Right atrium auricular region (tissue), 2 donors: ENCODE measurements at regions not wholly inside any gene's neighbourhood (a gene's known extent, or its start where the extent isn't known, plus 50 kb on each side); places are given as distances from the start of the nearest gene placed in this dataset.

Experiments
- DNase-seq: peaks from one replicate; pipeline ENCODE4 v3.0.0-alpha.2; 2019; ENCODE audit warnings: low spot score
- H3K27ac ChIP-seq, 2 donors: fragments of 200-600 bp; sonication (generic); 1 replicate in 1 of 2; 2 replicates in 1 of 2; pipeline ENCODE4 v1.5.1; 2016 to 2019
- H3K27me3 ChIP-seq, 2 donors: fragments of 200-600 bp; sonication (generic); one replicate each; pipeline versions ENCODE4 v1.5.1 to v1.6.0; 2017 to 2019
- H3K36me3 ChIP-seq: fragments of 200-600 bp; sonication (generic); one replicate; pipeline ENCODE4 v1.5.1; 2016
- H3K4me1 ChIP-seq, 2 donors: fragments of 200-600 bp; sonication (generic); one replicate each; pipeline versions ENCODE4 v1.5.1 to v1.6.0; 2017 to 2019
- H3K4me3 ChIP-seq, 2 donors: fragments of 200-600 bp; sonication (generic); 1 replicate in 1 of 2; 2 replicates in 1 of 2; pipeline ENCODE4 v1.5.1; 2017 to 2019; ENCODE audit warnings: mild to moderate bottlenecking in 1 of 2, moderate library complexity in 1 of 2
- H3K9me3 ChIP-seq, 2 donors: fragments of 200-600 bp; sonication (generic); one replicate each; pipeline ENCODE4 v1.5.1; 2019
- TF ChIP-seq, protein P1 (sequence below), 2 donors: fragments of 200-600 bp; sonication (generic); IDR thresholded peaks; one replicate each; pipeline ENCODE4 v1.5.1; 2019; ENCODE audit warnings: antibody characterized with exemption in 2 of 2

DNA sequence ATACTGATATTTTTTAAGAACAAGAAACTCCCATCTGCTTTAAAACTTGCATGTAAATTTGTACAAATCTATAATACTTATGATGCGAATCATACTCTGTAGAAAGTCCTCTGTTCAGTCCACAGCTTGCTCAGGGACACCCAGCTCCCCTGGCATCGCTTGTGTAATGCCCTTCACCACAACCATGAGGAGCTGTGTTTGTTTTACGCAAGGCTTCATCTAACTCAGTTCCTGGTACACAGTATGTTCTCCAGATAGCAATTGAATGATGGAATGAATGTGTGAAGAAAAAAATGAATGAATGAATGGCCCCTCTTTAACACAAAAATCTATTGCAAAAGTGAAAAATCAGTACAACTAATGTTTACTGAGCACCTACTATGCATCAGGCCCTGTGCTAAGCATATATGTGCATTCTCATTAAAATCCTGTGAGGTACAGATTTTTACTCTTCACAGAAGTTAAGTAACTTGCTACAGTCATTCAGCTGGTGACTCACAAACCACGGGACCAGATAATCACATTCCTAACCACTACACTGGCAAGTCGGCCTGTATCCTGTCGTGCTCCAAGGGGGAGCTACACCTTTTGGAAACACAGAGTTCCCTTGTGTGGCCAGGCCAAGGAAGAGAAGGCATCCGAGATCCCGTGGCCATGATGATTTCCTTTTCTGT is 58.7 kb upstream of the KDR start:
- no peak for DNase-seq
- Histone ChIP-seq H3K4me3 (no peak overlapping the region), H3K4me1 (peaks cover 0 to 28% of the 10 kb centered on the region in 2 donors), H3K36me3 (no peaks in the 10 kb centered on the region), H3K9me3 (no peaks in the 10 kb centered on the region), H3K27ac (no peak overlapping the region), H3K27me3 (no peaks in the 10 kb centered on the region)
- TF ChIP-seq, protein P1, sequence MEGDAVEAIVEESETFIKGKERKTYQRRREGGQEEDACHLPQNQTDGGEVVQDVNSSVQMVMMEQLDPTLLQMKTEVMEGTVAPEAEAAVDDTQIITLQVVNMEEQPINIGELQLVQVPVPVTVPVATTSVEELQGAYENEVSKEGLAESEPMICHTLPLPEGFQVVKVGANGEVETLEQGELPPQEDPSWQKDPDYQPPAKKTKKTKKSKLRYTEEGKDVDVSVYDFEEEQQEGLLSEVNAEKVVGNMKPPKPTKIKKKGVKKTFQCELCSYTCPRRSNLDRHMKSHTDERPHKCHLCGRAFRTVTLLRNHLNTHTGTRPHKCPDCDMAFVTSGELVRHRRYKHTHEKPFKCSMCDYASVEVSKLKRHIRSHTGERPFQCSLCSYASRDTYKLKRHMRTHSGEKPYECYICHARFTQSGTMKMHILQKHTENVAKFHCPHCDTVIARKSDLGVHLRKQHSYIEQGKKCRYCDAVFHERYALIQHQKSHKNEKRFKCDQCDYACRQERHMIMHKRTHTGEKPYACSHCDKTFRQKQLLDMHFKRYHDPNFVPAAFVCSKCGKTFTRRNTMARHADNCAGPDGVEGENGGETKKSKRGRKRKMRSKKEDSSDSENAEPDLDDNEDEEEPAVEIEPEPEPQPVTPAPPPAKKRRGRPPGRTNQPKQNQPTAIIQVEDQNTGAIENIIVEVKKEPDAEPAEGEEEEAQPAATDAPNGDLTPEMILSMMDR (IDR thresholded peaks at IDR 0.05) = no peak

DNA sequence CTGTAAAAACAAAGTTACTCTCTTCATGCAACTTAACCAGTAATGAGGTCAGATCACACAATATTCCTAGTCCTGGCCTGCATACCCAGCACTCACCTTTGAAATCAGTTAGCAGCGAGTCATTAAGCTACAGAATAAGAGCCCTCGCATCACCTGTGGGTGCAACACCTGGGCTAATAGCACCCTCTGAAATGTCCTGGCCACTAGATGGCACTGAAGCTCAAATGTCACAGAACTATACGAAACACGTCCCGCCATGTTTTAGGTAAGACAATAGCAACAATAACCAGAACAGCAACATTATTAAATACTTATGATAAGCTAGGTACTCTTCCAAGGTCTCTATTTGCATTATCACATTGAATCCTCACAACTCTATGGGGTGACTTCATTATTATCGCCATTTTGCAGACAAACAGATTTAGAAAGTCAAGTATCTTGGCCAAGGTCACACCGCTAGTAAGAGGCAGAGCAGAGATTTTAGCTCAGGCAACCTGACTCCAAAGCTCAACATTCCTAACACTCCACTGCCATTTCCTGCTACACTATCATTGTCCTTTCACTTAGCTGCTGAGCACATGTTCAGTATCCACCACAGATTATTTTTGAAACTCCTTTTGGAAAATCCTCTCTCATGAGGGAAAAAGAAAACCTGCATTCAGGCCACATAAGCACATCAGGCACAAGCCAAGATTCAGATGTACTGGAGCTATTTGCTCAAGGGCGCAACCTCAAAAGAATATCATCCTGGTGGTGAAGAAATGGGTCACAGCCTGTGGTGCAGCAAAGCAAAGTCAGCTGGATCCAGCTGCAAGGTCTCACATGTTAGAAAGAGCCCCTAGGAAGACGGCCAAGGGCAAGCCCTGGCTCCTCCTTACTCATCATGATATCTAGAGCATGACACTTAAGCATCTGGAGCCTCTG is 59.5 kb upstream of the KDR start:
- no peaks in the 10 kb centered on the region for H3K9me3 ChIP-seq
- TF ChIP-seq, protein P1 (IDR thresholded peaks at IDR 0.05) = peak in 1 of 2 donors; percentile 25
- peak overlapping the region; percentile 8 to 25 for H3K27ac ChIP-seq
- DNase-seq = no peak
- no peaks in the 10 kb centered on the region for H3K36me3 ChIP-seq
- H3K27me3 ChIP-seq = no peaks in the 10 kb centered on the region
- H3K4me3 ChIP-seq = no peak overlapping the region
- peaks cover 0 to 28% of the 10 kb centered on the region in 2 donors for H3K4me1 ChIP-seq

DNA sequence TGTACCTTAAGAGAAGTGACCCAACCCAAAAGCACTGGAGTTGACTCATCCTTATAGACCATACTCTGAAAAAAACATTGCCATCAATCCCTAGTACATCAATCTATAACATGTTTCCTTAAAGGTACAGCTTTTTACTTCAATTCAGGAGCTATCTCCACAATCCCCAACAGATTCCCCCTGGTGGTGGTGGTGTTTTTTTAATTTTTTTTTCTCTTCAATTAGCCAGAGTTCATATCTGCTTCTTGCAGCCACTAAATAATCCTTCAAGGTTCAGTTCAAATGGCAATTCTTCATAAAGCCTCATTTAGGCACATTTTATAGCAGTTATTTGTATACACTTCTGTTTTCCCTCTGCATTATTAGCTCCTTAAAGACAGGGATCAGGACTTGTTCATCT is 60.7 kb upstream of the KDR start:
- H3K36me3 ChIP-seq = no peaks in the 10 kb centered on the region
- peaks cover 0 to 28% of the 10 kb centered on the region in 2 donors for H3K4me1 ChIP-seq
- DNase-seq = no peak
- H3K27ac ChIP-seq = no peak overlapping the region
- no peaks in the 10 kb centered on the region for H3K27me3 ChIP-seq
- TF ChIP-seq, protein P1 (IDR thresholded peaks at IDR 0.05) = peak in 1 of 2 donors; percentile 31
- H3K4me3 ChIP-seq = no peak overlapping the region
- peaks cover 0 to 6% of the 10 kb centered on the region in 2 donors for H3K9me3 ChIP-seq

DNA sequence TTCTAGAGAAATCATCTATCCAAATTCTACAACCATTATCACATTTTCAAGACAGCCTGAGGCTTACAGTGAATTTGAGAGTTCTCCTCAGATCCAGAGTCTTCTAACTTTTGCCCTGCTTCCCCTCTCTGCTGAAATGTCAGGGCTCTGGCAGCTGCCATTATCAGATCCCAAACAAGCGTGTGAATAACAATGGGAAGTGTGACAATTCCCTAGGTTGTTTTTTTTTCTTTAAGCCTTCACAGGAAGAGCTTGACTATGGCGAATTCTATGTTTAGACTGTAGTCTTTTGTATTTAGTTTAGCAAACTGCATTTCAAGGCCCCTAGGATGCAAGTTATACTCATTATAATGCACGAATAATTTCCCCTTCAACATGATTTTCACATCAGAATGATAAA is 61.3 kb upstream of the KDR start:
- Histone ChIP-seq H3K36me3 (no peaks in the 10 kb centered on the region), H3K4me3 (no peak overlapping the region), H3K9me3 (peaks cover 0 to 12% of the 10 kb centered on the region in 2 donors), H3K27ac (no peak overlapping the region), H3K27me3 (no peaks in the 10 kb centered on the region), H3K4me1 (peaks cover 0 to 28% of the 10 kb centered on the region in 2 donors)
- DNase-seq = no peak
- TF ChIP-seq, protein P1 (IDR thresholded peaks at IDR 0.05) = no peak

DNA sequence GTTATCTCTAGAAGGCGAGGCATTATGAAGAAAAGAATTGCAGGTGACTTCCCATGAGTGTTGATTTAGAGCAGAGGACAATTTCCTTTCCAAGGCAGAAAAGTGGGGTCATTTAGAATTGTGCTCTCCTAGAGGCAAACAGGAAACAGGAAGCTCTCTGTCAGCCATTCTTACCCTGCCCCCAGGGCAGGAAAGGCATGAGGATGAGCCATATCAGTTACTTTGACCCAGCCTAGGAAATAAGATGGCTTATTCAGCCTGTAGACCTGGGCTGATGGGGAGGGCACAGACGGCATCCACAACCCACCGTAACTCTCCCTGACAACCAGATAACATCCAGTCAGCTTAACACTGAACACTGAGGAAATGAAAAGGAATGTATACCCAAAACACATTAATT is 88.8 kb upstream of the KDR start:
- Histone ChIP-seq H3K4me1 (no peaks in the 10 kb centered on the region), H3K9me3 (no peaks in the 10 kb centered on the region), H3K36me3 (no peaks in the 10 kb centered on the region), H3K4me3 (no peak overlapping the region), H3K27me3 (no peaks in the 10 kb centered on the region), H3K27ac (no peak overlapping the region)
- TF ChIP-seq, protein P1 (IDR thresholded peaks at IDR 0.05) = no peak
- no peak for DNase-seq
